ENCODE measurements at regions not wholly inside any gene's neighbourhood (a gene's known extent, or its start where the extent isn't known, plus 50 kb on each side); places are given as distances from the start of the nearest gene placed in this dataset.
"Not testable (repeated sequence)": the region's sequence is repeated elsewhere in the genome, so short reads cannot be mapped to it uniquely, and the experiment has no call there.

DNA sequence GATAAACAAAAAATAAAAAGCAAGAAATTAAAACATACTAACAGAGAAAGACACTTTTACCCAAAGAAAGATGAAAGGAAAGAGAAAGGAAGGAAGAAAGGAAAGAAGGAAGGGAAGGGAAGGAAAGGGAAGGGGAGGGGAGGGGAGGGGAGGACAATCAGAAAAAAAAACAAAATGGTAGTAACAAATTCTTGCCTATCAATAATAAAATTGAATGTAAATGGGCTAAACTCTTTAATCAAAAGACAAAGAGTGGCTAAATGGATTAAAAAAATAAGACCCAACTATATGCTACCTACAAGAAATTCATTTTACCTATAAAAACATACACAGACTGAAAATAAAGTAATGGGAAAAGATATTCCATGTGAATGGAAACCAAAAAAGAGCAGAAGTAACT, 372.9 kb upstream of the NFIA start:
- no peak for DNase-seq

GRCh38 chr1:60705026-60705425, 377.3 kb upstream of the NFIA start:
- no peak for DNase-seq

- no peak for DNase-seq
These were observed 379.2 kb upstream of the NFIA start for GRCh38 chr1:60703155-60703554.

- peak; percentile 12 for DNase-seq
These were observed 383.0 kb upstream of the NFIA start for GRCh38 chr1:60699325-60699724.

GRCh38 chr1:60697204-60697994, 385.0 kb upstream of the NFIA start:
- no peak for DNase-seq

- no peak for DNase-seq
These were observed 385.8 kb upstream of the NFIA start for GRCh38 chr1:60696512-60696911.

DNA sequence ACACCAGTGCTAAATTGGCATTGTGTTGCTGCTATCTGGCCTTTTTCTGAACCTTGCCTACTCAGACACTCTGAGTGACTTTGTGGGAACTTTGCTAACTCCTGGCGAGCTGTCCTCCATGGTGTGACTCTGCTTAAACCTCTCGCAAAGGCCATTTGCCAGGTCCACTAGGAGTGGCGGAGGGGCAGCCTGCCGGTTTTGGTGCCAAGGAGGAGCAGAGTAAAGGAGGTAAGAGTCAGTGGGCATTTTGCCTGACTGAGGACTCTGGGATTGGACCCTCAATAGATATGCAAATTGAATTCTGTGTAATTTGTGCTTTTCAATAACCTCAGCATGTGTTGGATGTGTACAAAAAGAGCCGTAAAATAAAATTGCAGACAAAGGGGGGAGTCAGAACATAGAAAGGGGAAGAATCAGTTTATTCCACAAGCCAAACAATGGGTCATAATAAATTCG, 386.6 kb upstream of the NFIA start:
- DNase-seq: no peak

GRCh38 chr1:60694980-60695379, 387.4 kb upstream of the NFIA start:
- DNase-seq: no peak

DNA sequence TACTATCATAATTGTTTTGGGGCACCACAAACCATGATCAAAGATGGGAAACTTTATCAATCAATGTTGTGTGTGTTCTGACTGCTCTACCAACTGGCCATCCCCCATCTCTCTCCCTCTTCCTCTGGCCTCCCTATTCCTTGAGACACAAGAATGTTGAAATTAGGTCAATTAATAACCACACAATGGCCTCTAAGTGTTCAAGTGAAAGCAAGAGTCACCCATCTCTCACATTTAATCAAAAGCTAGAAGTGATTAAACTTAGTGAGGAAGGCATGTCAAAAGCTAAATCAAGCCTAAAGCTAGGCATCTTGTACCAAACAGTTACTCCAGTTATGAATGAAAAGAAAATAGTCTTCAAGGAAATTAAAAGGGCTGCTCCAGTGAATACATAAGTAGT, 390.3 kb upstream of the NFIA start:
- no peak for DNase-seq

- not testable (repeated sequence) for DNase-seq
These were observed 394.1 kb upstream of the NFIA start for GRCh38 chr1:60688221-60688620.

- no peak for DNase-seq
These were observed 401.1 kb upstream of the NFIA start for GRCh38 chr1:60681095-60681860.

DNA sequence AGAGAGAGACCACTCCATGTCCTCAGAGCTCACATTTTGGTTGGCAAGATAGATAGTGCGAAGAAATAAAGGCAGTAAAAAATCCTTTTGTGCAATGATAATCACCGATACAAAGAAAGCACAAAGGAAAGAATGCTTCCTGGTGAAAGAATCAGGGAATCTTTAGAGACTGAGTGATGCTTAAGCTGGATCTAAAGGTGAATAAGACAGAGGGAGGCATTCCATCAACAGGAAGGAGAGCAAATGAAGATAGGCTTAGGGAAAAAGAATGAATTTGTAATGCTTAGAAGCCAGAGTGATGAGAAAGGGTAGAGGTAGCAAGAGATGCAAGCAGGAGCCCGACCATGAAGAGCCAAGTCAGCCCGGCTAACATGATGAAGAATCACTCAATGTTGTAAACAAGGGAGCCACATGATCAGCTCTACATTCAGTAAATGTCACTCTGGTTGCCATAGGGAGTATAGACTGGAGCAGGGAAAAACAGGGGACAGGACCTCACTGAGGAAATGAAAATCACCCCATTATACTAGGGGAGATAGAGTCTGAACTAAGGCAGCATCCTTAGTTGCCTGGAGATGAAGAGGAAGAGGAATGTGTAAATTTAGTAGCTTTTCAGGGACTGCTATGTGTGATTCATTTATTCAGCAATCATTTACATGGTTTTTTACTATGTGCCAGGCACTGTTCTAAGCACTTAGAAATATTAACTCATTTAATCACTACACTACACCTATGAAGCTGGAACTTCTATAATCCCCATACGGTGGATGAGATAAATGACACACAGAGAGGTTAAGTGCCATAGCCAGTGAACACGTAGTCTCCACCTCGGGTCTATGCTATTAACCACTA, 402.6 kb upstream of the NFIA start:
- no peak for DNase-seq

- no peak for DNase-seq
These were observed 403.6 kb upstream of the NFIA start for GRCh38 chr1:60678802-60679201.

DNA sequence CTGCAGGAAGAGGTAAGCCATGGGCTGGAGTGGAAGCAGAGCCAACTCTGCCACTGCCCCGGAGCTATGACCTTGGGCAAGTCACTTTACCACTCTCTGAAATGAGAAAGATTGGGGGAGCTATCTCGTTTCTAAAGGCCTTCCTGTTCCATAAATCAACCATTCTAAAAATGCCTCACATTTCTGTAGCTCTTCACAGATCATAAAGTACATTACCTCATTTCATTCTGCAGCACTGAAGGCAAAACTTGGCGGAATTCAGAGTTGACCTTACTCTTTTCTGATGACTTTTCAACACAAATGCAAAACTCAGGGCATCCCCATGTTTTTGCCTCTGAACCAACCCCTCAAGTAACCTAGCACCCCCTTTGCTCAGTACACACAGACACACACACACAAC, 404.0 kb upstream of the NFIA start:
- DNase-seq: no peak

DNA sequence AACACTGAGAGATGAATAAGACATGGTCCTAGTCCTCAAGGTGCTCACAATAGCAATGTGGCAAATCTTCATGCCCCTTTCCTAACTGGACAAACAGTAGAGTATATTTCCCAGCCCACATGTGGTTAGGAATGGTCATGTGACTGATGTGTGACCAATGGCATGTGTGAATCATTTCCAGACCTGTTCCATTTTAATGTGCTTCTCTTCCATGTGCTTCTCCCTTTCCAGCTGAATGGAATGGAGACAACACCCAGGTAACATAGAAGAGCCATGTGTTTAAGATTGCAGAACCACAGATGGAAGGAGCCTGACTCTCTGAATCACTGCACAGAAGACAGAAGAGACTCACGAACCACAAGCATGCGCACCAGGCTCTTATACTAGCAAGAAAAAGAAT, 409.9 kb upstream of the NFIA start:
- no peak for DNase-seq

DNA sequence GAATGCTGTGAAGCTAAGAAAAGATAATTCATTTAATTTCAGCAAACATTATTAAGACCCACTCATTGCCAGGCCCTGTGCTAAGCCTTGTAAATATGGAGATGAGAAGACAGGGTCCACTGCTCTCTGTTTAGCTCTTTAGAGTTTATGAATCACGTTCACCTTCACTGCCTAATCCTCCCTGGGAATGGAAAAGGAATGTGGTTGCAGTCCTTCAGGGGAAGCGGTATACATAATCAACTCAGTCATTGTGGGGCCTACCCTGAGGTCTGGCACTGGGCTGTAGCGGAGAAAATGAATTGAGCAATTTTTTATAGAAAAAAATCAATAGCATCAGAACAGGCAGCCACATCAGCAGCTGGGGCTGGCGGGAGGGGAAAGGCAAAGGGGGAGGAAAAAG, 412.1 kb upstream of the NFIA start:
- DNase-seq: no peak

- no peak for DNase-seq
These were observed 413.8 kb upstream of the NFIA start for GRCh38 chr1:60668585-60668984.

DNA sequence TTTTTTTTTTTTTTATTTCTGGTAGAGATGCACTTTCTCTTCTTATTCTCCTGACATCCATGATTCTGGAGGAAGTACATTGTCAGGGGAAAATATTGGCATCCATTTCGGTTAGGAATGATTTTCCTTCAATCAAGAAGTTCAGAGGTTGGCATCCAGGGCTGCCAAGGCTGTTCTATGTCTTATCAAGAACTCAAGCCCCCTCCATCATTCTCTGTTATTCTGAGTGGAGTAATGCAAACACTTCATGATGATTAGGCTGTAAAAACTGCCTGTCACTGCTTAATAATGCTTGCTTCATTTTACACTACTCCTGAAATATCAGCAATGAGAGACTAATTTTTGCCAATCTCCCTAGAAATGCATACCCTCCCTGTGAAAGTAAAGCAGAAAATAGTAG, 417.1 kb upstream of the NFIA start:
- no peak for DNase-seq

- DNase-seq: no peak
These were observed 418.2 kb upstream of the NFIA start for GRCh38 chr1:60664086-60664625.

DNA sequence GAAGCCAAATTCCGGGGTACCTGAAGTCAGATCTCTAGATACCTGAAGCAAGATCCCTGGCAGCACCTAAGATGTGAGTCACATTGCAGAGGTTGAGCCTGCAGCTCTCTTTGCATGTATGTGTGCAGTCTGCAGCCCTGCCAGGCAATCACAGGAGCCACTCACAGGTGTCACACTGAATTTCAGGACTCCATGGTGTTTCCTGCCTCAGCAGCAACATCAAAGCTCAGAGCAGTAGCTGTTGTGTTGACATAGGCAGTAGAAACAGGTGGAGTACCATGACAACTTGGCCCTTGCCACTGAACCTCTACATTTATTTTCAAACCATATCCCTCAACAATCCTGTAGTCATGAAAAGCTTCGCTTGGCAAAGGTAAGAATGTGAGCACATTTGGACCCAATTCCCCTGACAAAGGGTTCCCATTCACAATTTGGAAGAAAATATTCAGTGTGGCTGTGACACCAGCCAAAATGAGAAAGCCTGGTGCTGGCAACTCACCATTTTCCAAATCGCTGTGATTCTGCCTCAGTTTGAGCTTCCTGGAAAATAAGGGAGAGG, 419.8 kb upstream of the NFIA start:
- no peak for DNase-seq

GRCh38 chr1:60657926-60658325, 424.4 kb upstream of the NFIA start:
- DNase-seq: no peak

- DNase-seq: no peak
These were observed 426.5 kb upstream of the NFIA start for GRCh38 chr1:60655679-60656355.
